Endothelial cell of hepatic sinusoid (primary cell): ENCODE measurements at regions not wholly inside any gene's neighbourhood (a gene's known extent, or its start where the extent isn't known, plus 50 kb on each side); places are given as distances from the start of the nearest gene placed in this dataset.
"Not testable (repeated sequence)": the region's sequence is repeated elsewhere in the genome, so short reads cannot be mapped to it uniquely, and the experiment has no call there.

Experiments
- in situ Hi-C: cut with HindIII; loops from 2 replicates; pipeline ENCODE4 v1.10.0; 2017; ENCODE audit warnings: low sequenced_read_pairs

DNA sequence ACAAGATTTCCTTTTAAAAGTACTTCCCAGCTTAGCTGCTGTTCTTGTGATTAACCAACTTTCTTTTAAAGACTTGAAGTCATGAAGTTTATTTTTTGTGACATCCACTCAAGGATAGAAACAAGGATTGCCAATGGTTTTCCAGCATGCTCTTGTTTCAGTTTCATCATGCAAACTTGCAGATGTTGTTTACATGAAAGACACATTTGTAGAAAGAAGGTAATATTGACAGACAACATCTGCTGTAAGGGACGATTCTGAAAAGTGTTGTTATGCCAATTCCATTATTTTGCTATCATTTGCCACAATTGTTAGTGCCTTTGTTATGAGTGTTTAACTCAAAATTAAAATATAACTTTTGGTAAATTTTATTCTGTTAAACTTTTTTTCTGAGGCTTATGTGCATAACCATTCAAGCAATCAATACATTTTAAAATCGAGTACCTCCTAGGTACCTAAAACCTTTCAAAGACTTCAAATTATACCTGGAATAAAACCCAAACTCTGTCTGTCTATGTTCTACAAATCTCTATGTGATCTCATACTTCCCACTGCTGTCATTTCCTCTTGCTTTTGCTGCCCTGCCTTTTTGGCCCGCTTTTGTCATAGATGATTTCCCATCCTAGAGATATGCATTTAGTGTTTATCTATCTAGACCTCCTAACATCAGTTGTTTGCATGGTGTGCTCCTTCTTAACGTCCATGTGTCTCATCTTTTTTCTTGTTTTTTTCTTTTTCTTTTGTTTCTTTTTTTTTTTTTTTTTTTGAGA is 630.4 kb downstream of the NR2F2 start:
- in situ Hi-C loops: no loop called here

DNA sequence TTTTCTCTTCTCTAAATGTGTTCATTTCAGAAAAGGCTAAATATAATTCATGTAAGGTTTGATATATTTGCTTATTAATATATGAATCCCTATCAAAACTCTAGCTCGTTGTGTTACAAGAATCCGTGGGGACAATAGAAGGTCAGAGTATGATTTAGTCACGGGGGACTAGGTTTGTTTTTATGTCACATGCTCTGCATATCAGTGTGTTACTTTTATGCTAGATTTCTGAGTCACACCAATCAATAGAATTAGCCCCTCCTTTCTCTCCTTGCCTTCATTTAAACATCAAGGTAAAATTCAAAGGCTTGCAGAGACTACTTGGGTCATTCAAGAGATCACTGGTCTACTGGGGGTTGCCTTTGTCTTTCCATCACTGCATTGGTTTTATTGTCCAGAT is 636.1 kb downstream of the NR2F2 start:
- in situ Hi-C loops: no loop called here

DNA sequence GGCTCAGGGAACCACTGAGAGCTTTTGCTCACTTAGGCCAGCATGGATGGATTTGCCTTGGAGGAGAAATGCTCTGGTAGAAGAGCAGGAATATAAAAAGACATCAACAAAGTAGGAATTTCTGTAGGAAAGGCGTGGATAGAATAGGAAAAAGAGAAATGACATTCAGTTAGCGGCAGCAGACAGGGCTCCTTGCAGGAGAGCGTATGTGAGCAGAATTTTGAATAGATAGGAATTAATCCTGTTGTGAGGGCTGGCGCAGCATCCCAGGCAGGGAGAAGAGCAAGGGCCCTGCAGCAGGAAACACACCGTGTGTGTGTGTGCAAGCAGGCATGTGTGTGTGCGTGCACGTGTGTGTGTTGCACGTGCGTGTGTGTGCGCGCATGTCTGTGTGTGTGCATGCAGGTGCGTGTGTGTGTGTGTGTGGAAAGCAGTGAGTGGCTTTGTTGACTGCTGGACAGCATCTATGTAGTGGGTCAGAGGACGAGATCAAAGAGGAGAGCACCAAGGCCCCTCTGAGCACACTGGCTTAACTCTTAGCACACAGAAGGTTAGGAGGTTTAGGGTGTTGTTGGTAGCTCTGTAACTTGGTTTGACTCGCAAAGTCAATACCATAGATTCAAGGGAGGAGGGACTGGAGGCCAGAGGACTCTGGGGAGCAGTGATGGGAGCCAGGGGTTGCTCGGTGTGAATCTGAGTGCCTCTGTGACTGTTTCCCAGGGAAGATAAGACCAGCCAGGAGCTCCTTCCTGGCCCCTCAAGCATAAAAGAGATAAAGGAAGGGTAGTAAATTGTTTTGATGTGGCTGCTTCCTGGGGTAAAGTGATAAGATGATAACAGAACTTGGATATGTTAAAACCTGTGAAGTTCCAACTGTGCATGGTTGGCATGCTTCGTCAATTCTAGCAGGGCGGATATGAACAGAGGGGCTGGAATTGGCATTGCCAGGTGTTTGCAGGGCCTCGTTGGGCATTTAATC is 639.5 kb downstream of the NR2F2 start:
- in situ Hi-C loops: no loop called here

DNA sequence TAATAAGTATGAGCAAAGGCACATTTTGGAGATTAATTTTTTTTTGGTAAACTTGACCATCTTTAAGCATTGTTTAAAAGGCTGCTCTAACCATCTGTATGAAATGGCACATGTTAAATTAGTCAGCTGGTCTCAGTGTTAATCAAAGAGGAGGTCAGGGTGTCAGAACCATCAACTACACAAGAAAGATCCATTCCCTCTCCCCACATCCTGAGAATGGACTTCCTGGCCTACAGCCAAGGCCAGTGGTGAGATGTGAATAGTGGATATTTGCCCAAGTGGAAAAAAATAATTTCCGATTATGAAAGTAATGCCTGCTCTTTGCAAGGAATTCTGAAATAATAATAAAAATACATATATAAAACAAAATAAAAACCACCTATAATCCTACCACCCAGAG is 641.7 kb downstream of the NR2F2 start:
- in situ Hi-C loops: no loop called here

DNA sequence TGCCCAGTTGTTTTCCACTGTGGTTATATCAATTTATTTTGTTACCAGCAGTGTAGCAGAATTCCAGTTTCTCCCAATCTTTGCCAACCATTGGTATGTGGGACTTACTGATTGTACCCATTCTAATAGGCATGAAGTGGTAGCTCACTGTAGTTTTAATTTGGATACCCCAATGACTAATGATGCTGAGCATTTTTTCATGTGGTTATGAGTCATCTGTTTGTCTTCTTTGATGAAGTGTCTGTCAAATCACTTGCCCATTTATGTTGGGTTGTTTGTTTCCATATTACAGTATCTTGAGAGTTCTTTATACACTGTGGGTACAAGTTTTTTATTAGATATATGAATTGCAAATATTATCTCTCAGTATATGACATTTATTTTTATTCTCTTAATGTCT is 644.3 kb downstream of the NR2F2 start:
- in situ Hi-C loops: no loop called here

DNA sequence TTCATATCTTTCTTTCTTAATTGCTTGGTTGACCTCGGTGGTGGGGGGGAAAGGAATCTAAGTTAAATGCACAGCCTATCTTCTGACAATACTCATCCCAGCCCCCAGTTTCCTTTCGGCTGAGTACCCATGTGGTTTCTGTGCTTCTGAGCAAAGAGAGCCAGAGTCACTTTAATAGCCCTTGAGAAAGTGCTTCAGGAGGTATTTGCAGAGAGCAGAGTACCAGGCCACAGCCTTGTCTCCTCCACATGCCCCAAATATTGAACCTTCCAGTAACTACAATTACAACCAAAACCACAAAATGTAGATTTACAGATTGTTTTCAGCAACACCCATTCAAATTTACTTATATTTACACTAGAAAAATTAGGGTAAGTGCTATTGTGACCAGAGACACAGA is 647.4 kb downstream of the NR2F2 start:
- in situ Hi-C loops: no loop called here

DNA sequence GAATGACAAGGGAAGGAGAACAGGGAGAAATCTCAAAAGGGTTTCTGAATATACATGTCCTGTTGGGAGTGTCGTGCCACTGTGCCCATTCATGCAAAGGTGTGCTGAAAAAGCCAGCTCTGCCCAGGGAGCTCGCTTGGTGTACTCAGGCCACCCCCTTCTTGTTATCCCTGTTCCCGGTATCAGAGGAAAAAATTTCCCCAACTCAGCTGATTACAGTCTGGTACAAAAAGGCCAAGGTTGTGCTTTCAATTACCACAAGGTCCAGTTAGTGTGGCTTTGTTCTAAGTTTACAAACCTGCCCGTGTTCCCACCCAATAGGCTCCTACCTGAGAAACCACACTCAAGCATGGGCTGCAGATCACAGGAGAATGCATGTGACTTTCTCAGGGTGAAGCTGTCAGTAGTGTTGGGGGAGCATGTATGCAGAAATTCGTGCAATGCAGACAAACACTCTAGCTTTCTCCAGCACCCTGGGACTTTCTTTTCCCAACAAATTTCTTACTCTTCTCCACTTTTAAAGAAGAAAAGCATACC is 648.5 kb downstream of the NR2F2 start:
- in situ Hi-C loops: no loop called here

DNA sequence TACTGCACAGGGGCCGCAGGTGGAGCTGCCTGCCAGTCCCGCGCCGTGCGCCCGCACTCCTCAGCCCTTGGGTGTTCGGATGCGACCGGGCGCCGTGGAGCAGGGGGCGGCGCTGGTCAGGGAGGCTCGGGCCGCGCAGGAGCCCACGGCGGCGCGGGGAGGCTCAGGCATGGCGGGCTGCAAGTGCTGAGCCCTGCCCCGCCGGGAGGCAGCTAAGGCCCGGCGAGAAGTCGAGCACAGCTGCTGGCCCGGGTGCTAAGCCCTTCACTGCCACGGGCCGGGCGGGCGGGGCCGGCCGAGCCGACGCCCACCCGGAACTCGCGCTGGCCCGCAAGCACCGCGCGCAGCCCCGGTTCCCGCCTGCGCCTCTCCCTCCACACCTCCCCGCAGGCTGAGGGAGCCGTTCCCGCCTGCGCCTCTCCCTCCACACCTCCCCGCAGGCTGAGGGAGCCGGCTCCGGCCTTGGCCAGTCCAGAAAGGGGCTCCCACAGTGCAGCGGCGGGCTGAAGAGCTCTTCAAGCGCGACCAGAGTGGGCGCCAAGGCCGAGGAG is 653.7 kb downstream of the NR2F2 start:
- in situ Hi-C loops: not testable (repeated sequence)

DNA sequence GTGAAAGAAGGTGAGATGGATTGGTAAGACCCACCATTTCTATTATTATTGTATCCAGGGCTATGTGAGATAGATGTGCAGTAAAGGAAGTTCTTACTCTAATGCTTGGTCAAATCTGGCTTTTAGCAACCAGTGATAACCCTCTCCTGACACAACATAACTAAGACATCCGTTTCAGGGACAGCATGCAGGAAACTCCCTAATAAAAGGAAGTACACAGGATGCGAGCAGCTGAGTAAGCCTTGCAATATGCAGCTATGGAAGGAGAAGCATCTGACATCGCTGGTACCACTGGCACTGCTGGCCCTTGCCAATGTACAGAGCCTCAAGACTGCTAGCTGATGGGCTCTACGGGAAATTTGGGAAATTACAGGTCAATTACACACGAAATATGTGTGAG is 662.3 kb downstream of the NR2F2 start:
- in situ Hi-C loops: no loop called here

DNA sequence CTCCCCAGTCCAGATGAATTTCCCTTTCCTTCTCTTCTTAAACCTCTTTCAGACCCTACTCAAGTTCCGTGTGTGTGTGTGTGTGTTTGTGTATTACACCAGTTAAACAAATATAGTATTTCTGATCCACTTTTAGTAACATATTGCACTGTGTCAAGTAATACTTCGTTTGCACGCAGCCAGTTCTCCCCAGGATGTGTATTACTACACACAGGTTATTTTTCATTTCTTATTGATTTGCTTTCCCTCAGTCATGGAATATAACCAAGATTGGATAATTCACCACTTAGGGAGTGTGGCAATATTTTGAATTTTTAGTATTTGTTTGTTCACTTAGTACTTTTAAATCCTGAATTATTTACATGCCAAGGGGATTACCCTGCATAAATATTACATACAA is 667.0 kb downstream of the NR2F2 start:
- in situ Hi-C loops: no loop called here

DNA sequence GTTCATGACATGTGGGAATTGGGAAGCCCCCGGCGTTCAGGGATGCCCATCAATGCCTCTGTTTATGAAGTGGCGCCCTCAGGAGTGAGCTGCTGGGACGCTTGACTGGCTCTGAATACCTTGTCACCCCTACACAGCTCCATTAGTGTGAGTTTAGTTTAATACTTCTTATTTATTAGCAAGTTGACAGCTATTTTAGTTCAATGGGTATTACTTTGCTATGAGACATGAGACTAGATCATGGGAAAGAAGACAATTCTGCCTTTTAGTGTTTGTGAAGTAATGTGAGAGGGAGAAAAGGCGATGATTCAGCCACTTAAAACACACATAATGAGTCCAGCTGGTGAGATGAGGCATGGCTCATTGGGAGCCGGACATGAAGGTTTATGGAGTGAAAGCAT is 678.5 kb downstream of the NR2F2 start:
- in situ Hi-C loops: no loop called here

DNA sequence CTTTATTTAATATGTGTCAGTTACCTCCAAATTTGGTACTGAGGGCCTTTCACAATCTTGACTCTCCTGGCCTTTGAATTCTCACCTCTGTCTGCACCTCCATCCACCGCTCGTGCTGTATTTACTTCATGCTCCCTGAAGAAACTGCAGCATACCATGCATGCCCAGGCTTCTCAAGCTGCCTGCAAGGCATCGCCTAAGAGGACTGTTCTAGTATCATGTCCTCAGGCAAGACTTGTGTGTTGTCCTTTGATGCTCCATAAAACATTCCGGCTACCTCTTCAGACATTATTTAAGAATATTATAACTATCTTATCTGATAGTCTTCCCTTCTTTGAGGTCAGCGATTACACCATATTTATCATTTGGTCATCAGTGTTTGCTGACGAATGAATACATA is 682.5 kb downstream of the NR2F2 start:
- in situ Hi-C loops: no loop called here

DNA sequence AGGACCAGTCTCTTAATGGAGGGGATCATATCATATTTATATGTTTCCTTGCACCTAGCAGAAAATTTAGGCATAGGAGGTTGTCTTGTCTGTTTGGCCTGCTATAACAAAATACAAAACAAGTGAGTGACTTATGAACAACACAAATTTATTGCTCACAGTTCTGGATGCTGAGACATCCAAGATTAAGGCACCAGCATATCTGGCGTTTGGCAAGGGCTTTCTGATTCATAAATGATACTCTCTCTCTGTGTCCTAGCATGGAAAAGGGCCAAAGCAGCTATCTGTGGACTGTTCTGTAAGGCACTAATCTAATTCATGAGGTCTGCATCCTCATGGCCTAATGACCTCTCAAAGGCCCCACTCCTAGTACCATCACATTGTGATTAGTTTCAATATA is 683.0 kb downstream of the NR2F2 start:
- in situ Hi-C loops: no loop called here

DNA sequence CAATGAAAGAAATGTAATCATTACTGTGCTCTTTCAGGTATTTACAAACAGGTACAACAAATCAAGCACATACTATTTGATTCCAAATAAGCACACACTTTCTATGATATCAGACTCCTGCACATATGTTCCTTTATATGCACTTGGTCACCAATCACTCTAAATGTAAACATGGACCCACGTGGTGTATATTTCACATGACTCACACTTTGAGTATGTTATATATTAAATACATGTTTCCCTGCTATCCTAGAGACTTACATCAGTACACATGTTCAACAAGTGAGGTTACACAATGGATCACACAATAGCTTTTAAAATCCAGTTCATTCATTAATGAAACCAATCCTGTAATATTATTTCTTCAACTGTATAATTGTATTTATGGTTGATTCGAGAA is 683.5 kb downstream of the NR2F2 start:
- in situ Hi-C loops: no loop called here

DNA sequence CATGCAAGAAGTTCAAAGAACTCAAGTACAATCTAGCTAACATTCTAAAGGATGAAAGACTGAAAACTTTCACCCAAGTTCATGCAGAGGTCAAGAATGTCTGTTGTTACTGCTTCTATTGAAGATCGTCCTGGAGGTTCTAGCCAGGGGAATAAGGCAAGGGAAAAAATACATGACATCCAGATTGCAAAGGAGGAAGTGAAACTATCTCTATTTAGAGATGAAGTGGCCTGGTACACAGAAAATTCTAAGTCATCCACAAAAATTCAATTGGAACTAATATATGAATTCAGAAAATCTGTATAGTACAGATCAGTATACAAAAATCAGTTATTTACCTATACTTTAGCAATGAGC is 693.0 kb downstream of the NR2F2 start:
- in situ Hi-C loops: no loop called here

DNA sequence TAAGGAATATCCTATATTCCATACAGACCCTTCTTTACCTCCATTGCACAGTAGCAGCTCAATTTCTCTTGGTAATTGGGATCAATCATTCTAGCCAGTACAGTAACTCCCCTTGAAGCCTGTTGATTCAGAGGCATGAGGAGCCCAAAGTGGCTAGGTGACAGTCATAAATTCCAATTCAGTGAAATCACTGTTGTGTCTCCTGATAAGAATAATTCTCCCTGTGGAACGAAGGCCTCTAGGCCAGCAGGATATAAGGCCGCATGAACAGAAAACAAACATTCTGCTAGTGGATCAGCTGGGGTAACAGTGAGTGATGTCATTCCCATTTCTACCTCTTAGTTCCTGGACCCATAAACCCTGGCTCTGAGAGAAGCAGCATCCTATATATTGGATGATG is 696.3 kb downstream of the NR2F2 start:
- in situ Hi-C loops: no loop called here

DNA sequence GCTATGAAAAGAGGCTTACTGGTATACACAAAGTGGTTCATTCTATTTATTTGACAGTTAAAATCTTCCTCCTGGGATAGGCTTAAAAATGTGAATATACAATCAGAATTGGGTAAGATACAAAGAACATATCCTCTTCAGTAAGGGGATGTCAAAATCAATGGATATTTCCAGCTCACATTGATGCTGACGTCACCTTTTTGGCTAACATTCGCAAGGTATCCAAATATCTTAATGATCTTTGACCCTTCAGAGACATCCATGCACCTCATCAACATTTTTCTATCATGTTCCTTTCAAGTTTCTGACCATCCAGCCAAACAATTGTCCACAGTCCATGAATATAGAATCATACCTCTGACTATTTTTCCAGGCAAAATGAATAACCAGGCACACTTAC is 697.3 kb downstream of the NR2F2 start:
- in situ Hi-C loops: no loop called here

DNA sequence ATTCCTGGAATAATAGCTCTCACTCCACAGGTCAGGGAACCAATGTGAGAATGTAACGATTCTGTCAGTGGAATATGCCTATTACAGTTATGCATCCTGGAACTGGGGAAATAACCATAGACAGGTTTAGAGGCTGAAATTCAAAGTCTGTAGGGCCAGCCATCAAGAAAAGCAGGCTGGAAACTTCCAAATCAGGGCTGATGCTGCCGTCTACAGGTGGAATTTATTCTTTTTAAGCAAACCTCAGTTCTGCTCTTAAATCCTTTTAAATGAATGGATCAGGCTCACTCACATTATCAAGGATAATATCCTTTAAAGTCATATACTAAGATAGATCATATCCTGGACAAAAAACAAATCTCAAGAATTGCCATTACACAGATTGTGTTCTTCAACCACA is 699.8 kb downstream of the NR2F2 start:
- in situ Hi-C loops: no loop called here

DNA sequence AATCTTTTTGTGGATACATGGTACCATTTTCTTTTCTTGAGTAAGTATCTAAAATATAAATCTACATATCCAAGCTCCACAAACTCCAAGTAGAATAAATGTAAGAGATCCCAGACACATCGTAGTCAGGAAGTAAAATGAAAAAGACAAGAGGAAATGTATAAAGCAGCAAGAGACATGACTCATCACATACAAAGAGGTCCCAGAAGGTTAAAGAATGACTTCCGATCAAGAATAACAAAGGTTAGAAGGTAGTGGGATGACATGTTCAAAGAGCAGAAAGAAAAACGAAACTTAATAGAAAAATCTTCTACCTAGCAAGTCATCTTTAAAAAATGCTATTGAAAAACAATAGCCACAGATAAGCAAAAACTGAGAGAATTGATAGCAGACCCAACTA is 705.8 kb downstream of the NR2F2 start:
- in situ Hi-C loops: no loop called here

DNA sequence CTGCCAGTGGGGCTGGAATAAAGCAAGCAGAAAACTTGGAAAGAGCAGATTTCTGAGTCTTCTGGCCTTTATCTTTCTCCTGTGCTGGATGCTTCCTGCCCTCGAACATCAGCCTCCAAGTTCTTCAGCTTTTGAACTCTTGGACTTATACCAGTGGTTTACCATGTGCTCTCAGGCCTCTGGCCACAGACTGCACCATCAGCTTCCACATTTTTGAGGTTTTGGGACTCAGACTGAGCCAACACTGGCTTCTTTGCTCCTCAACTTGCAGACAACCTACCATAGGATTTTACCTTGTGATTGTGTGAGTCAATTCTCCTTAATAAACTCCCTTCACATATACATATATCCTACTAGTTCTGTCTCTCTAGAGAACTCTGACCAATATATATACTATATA is 706.6 kb downstream of the NR2F2 start:
- in situ Hi-C loops: no loop called here

DNA sequence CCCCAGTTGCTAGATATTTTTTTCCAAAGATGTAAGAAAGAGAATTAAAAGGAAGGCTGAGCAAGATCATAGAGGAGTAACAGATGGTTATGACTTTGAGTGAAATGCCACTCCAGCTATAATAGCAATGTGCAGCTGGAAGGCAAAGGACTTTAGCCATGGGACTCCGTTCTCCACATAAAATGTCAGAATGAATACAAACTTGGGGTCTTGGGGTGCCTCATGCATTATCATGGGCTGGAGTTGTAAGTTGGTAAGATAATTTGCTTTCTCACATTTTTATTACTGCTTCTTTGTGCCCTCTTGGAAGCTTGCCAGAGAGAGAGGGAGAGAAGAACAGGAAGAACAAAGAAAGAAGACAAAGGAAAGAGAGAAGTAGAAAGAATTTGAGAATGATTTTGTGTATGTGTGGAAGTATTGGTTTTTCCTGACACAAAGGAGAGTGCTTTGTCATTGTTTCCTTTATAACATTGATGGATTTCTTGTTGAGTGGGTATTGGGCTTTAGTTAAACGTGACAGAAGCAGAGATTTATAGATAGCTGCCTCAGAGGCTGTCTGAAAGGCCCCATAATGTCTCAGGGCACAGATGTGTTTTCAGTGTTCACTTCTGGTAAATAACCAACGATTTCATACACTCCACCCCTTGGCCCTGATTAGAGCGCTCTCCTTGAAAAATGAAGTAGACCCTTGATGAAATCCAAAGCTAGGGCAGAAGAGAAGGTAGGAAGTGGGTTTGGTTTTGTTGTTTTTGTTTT is 715.3 kb downstream of the NR2F2 start:
- in situ Hi-C loops: loop anchor here (5.0 kb wide), 1 partner anchor 66 kb away; no protein-coding TSS in a partner anchor
